Activated CD8-positive, alpha-beta T cell treated with anti-CD3 and anti-CD28 coated beads for 36 hours (primary cell): ENCODE measurements at regions not wholly inside any gene's neighbourhood (a gene's known extent, or its start where the extent isn't known, plus 50 kb on each side); places are given as distances from the start of the nearest gene placed in this dataset.

Experiments used
- ATAC-seq: fragments of 200-7000 bp; cut with Tn5 transposase; one replicate; pipeline ENCODE4 v1.10.0; 2021; ENCODE audit warnings: mild to moderate bottlenecking, moderate library complexity
- CTCF ChIA-PET: fragments of 350-600 bp; sonication (Branson Sonifier 250); formaldehyde crosslinking; loops from one replicate; lab custom pipeline; 2021; ENCODE audit warnings: antibody characterized with exemption; lab: Charles Lee
- POLR2A ChIA-PET: fragments of 350-600 bp; sonication (Branson Sonifier 250); formaldehyde crosslinking; loops from one replicate; lab custom pipeline; 2021; ENCODE audit warnings: antibody characterized with exemption; lab: Charles Lee
- DNase-seq: peaks from one replicate; pipeline ENCODE4 v3.0.0-alpha.2; 2020
- H3K27ac Mint-ChIP-seq: one replicate; pipeline ENCODE4 v1.8.0; 2021; ENCODE audit warnings: mild to moderate bottlenecking, mixed read lengths
- H3K27me3 Mint-ChIP-seq: one replicate; pipeline ENCODE4 v1.8.0; 2021; ENCODE audit warnings: mixed read lengths
- H3K36me3 Mint-ChIP-seq: one replicate; pipeline ENCODE4 v1.8.0; 2021; ENCODE audit warnings: low read depth, mixed read lengths
- H3K4me1 Mint-ChIP-seq: one replicate; pipeline ENCODE4 v1.8.0; 2021; ENCODE audit warnings: low read depth, mixed read lengths
- H3K4me3 Mint-ChIP-seq: one replicate; pipeline ENCODE4 v1.8.0; 2021; ENCODE audit warnings: mild to moderate bottlenecking, moderate library complexity, mixed read lengths
- H3K9me3 Mint-ChIP-seq: one replicate; pipeline ENCODE4 v1.8.0; 2021; ENCODE audit warnings: mixed read lengths
- intact Hi-C: fragments of 100-400 bp; cut with micrococcal nuclease; formaldehyde crosslinking; loops from one replicate; pipeline ENCODE4 v1.10.0; 2022
- TF ChIP-seq, protein P1 (sequence below): fragments of 200-600 bp; IDR thresholded peaks from one replicate; pipeline ENCODE4 v1.8.0; 2022; ENCODE audit warnings: antibody characterized with exemption, mild to moderate bottlenecking

- ChIA-PET POLR2A (interaction anchor here (1.1 kb wide), 1 partner anchor 11 kb away, joined by 3 read pairs; no protein-coding TSS in a partner anchor), CTCF (interaction anchor here (0.8 to 2.4 kb wide), 3 partner anchors 14 to 135 kb away, joined by 3 to 12 read pairs (median 4); no protein-coding TSS in a partner anchor)
- intact Hi-C loops, result no loop called here
- peaks cover 12% of the 10 kb centered on the region for H3K27me3 Mint-ChIP-seq
- TF ChIP-seq, protein P1, sequence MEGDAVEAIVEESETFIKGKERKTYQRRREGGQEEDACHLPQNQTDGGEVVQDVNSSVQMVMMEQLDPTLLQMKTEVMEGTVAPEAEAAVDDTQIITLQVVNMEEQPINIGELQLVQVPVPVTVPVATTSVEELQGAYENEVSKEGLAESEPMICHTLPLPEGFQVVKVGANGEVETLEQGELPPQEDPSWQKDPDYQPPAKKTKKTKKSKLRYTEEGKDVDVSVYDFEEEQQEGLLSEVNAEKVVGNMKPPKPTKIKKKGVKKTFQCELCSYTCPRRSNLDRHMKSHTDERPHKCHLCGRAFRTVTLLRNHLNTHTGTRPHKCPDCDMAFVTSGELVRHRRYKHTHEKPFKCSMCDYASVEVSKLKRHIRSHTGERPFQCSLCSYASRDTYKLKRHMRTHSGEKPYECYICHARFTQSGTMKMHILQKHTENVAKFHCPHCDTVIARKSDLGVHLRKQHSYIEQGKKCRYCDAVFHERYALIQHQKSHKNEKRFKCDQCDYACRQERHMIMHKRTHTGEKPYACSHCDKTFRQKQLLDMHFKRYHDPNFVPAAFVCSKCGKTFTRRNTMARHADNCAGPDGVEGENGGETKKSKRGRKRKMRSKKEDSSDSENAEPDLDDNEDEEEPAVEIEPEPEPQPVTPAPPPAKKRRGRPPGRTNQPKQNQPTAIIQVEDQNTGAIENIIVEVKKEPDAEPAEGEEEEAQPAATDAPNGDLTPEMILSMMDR, result no peak
- no peaks in the 10 kb centered on the region for H3K36me3 Mint-ChIP-seq
- no peaks in the 10 kb centered on the region for H3K9me3 Mint-ChIP-seq
- no peak for ATAC-seq
- no peak for DNase-seq
- no peak overlapping the region for H3K4me3 Mint-ChIP-seq
- no peak overlapping the region for H3K27ac Mint-ChIP-seq
- H3K4me1 Mint-ChIP-seq, result no peaks in the 10 kb centered on the region
Observed at GRCh38 chr3:107285197-107285596, 92.0 kb upstream of the CCDC54 start.

- TF ChIP-seq, protein P1, result no peak
- Mint-ChIP-seq H3K9me3 (peaks cover 1% of the 10 kb centered on the region), H3K4me1 (no peaks in the 10 kb centered on the region), H3K36me3 (no peaks in the 10 kb centered on the region), H3K27me3 (no peaks in the 10 kb centered on the region), H3K27ac (no peak overlapping the region), H3K4me3 (no peak overlapping the region)
- ATAC-seq (no peak), DNase-seq (no peak)
- POLR2A ChIA-PET, result no interaction called here
- CTCF ChIA-PET, result no interaction called here
- intact Hi-C loops, result no loop called here
Observed at GRCh38 chr3:107289354-107289753, 87.9 kb upstream of the CCDC54 start.

DNA sequence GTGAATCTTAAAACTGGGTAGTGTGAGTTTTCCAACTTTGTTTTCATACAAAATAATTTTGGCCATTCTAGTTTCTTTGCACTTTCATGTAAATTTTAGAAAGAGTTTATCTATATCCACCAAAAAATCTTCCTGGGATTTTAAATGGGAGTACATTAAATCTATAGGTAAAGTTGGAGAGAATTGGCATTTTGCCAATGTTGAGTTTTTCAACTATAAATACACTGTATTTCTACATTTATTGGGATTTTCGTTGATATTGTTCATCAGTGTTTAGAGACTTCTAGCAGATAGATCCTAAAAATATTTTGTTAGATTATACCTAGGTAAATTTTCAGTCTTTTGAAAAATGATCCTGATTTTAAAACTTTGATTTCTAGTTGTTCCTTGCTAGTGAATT is 83.1 kb upstream of the CCDC54 start:
- TF ChIP-seq, protein P1, result no peak
- Mint-ChIP-seq H3K36me3 (no peaks in the 10 kb centered on the region), H3K27ac (no peak overlapping the region), H3K27me3 (no peaks in the 10 kb centered on the region), H3K4me3 (no peak overlapping the region), H3K9me3 (peaks cover 4% of the 10 kb centered on the region), H3K4me1 (no peaks in the 10 kb centered on the region)
- ChIA-PET CTCF (no interaction called here), POLR2A (no interaction called here)
- ATAC-seq, result no peak
- no peak for DNase-seq
- intact Hi-C loops, result no loop called here

DNA sequence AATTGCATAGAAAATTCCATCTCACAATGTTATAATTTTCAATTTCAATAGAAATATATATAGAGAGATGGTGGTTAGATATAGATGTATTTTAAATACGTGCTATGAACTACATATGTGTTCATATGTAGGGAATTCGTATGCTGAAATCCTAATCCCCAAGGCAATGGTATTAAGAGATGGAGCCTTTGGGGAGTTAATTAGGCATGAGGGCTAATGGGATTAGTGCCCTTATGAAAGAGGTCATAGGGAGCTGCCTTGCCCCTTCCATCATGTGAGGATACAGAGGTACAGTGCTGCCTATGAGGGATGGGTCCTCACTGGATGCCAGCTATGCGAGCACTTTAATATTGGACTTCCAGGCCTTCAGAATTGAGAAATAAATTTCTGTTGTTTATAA is 79.6 kb upstream of the CCDC54 start:
- CTCF ChIA-PET, result no interaction called here
- peaks cover 3% of the 10 kb centered on the region for H3K9me3 Mint-ChIP-seq
- ATAC-seq (no peak), DNase-seq (no peak)
- no peaks in the 10 kb centered on the region for H3K4me1 Mint-ChIP-seq
- H3K4me3 Mint-ChIP-seq, result no peak overlapping the region
- no peak overlapping the region for H3K27ac Mint-ChIP-seq
- POLR2A ChIA-PET, result no interaction called here
- H3K27me3 Mint-ChIP-seq, result no peaks in the 10 kb centered on the region
- intact Hi-C loops, result no loop called here
- H3K36me3 Mint-ChIP-seq, result no peaks in the 10 kb centered on the region
- TF ChIP-seq, protein P1, result no peak

DNA sequence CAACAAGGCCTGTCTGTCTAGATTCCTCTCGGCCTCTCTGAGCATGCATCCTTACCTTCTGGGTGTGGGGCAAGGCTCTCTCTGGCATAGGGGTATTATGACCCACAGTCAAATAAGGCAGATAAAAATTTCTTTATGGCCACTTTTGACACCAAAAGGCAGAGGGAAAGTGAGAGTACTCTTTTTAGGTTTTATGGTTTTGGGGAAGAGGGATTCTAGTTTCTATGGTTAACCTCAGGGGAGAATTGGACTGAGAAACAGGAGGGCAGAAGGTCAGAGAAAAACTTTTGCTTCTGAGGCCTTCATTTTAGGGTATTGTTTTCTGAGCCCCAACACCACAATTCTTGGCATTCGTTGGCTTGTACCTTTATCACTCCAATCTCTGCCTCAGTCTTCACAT is 70.0 kb upstream of the CCDC54 start:
- Mint-ChIP-seq H3K27ac (no peak overlapping the region), H3K36me3 (no peaks in the 10 kb centered on the region), H3K9me3 (no peaks in the 10 kb centered on the region), H3K4me1 (no peaks in the 10 kb centered on the region), H3K27me3 (no peaks in the 10 kb centered on the region), H3K4me3 (no peak overlapping the region)
- ChIA-PET CTCF (interaction anchor here (0.8 kb wide), 1 partner anchor 11 kb away, joined by 3 read pairs; no protein-coding TSS in a partner anchor), POLR2A (no interaction called here)
- DNase-seq, result no peak
- TF ChIP-seq, protein P1, result no peak
- intact Hi-C loops, result no loop called here
- ATAC-seq, result no peak
